HFFc6 (cell line): ENCODE measurements at regions not wholly inside any gene's neighbourhood (a gene's known extent, or its start where the extent isn't known, plus 50 kb on each side); places are given as distances from the start of the nearest gene placed in this dataset.
A peak's percentile ranks its signal among the peaks of the same experiment; 100 is the strongest.

Experiments
- DNase-seq: peaks from one replicate; pipeline ENCODE4 v3.0.0-alpha.2; 2018
- H3K27ac Mint-ChIP-seq: 2 replicates; pipeline ENCODE4 v1.8.0; 2020; ENCODE audit warnings: mild to moderate bottlenecking, mixed read lengths
- H3K27me3 Mint-ChIP-seq: 2 replicates; pipeline ENCODE4 v1.8.0; 2021; ENCODE audit warnings: mild to moderate bottlenecking, moderate library complexity, mixed read lengths; ENCODE audit not compliant: insufficient read depth
- H3K36me3 Mint-ChIP-seq: 2 replicates; pipeline ENCODE4 v1.8.0; 2021; ENCODE audit warnings: low read depth, mixed read lengths
- H3K4me1 Mint-ChIP-seq: 2 replicates; pipeline ENCODE4 v1.8.0; 2020; ENCODE audit warnings: low read depth, mixed read lengths
- H3K4me3 Mint-ChIP-seq: 2 replicates; pipeline ENCODE4 v1.8.0; 2020; ENCODE audit warnings: mild to moderate bottlenecking, moderate library complexity, mixed read lengths
- H3K9me3 Mint-ChIP-seq: 2 replicates; pipeline ENCODE4 v1.8.0; 2020; ENCODE audit warnings: mild to moderate bottlenecking, mixed read lengths
- CTCF ChIP-seq: fragments of 200-600 bp; sonication (generic); IDR thresholded peaks from 2 replicates; pipeline ENCODE4 v1.5.0; 2021; ENCODE audit warnings: antibody characterized with exemption, mild to moderate bottlenecking

GRCh38 chr2:226135861-226136548 lies 663.6 kb downstream of the IRS1 start:
- Mint-ChIP-seq H3K9me3 (no peaks in the 10 kb centered on the region), H3K4me1 (peaks cover 26% of the 10 kb centered on the region), H3K36me3 (no peaks in the 10 kb centered on the region), H3K27me3 (peaks cover 1% of the 10 kb centered on the region; the same call in 1 of the 2 replicates), H3K27ac (peak overlapping the region; percentile 3), H3K4me3 (no peak overlapping the region)
- TF ChIP-seq CTCF = no peak
- no peak for DNase-seq

- Mint-ChIP-seq H3K27ac (no peak overlapping the region), H3K4me3 (no peak overlapping the region), H3K4me1 (peaks cover 22% of the 10 kb centered on the region), H3K36me3 (no peaks in the 10 kb centered on the region), H3K9me3 (no peaks in the 10 kb centered on the region), H3K27me3 (peaks cover 1% of the 10 kb centered on the region; the same call in 1 of the 2 replicates)
- no peak for TF ChIP-seq CTCF
- no peak for DNase-seq
These were observed 667.1 kb downstream of the IRS1 start for GRCh38 chr2:226132323-226133215.

- Mint-ChIP-seq H3K4me3 (no peak overlapping the region), H3K27me3 (peaks cover 1% of the 10 kb centered on the region; the same call in 1 of the 2 replicates), H3K27ac (no peak overlapping the region), H3K36me3 (no peaks in the 10 kb centered on the region), H3K9me3 (no peaks in the 10 kb centered on the region), H3K4me1 (peaks cover 9% of the 10 kb centered on the region)
- no peak for DNase-seq
- no peak for TF ChIP-seq CTCF
These were observed 668.3 kb downstream of the IRS1 start for GRCh38 chr2:226131299-226131784.

GRCh38 chr2:226130192-226130591 lies 669.4 kb downstream of the IRS1 start:
- no peak for DNase-seq
- Mint-ChIP-seq H3K4me1 (peaks cover 7% of the 10 kb centered on the region), H3K27me3 (no peaks in the 10 kb centered on the region), H3K4me3 (no peak overlapping the region), H3K36me3 (no peaks in the 10 kb centered on the region), H3K9me3 (no peaks in the 10 kb centered on the region), H3K27ac (no peak overlapping the region)
- no peak for TF ChIP-seq CTCF

GRCh38 chr2:226127682-226128081 lies 671.9 kb downstream of the IRS1 start:
- TF ChIP-seq CTCF = no peak
- H3K4me3 Mint-ChIP-seq = no peak overlapping the region
- DNase-seq = no peak
- H3K4me1 Mint-ChIP-seq = peaks cover 32% of the 10 kb centered on the region
- H3K27ac Mint-ChIP-seq = no peak overlapping the region
- H3K9me3 Mint-ChIP-seq = no peaks in the 10 kb centered on the region
- H3K27me3 Mint-ChIP-seq = no peaks in the 10 kb centered on the region
- H3K36me3 Mint-ChIP-seq = no peaks in the 10 kb centered on the region
